IPS-NIHi7 (cell line): ENCODE measurements at regions not wholly inside any gene's neighbourhood (a gene's known extent, or its start where the extent isn't known, plus 50 kb on each side); places are given as distances from the start of the nearest gene placed in this dataset.
"Not testable (repeated sequence)": the region's sequence is repeated elsewhere in the genome, so short reads cannot be mapped to it uniquely, and the experiment has no call there.

Experiments used
- DNase-seq: peaks from one replicate; pipeline ENCODE4 v3.0.0; 2012; ENCODE audit warnings: mixed read lengths; ENCODE audit errors: extremely low spot score

GRCh38 chr14:29982171-29982570 lies 54.5 kb upstream of the PRKD1 start:
- no peak for DNase-seq

- DNase-seq: no peak
Measured at GRCh38 chr14:29982993-29983392, 55.3 kb upstream of the PRKD1 start.

- not testable (repeated sequence) for DNase-seq
Measured at GRCh38 chr14:29990344-29990857, 62.8 kb upstream of the PRKD1 start.

- no peak for DNase-seq
Measured at GRCh38 chr14:29990993-29991392, 63.3 kb upstream of the PRKD1 start.

GRCh38 chr14:29993143-29993542 lies 65.5 kb upstream of the PRKD1 start:
- DNase-seq: no peak

- no peak for DNase-seq
Measured at GRCh38 chr14:29999013-29999539, 71.4 kb upstream of the PRKD1 start.

GRCh38 chr14:30002859-30003258 lies 75.2 kb upstream of the PRKD1 start:
- no peak for DNase-seq

- DNase-seq: peak; percentile 36
Measured at GRCh38 chr14:30005114-30005808, 77.6 kb upstream of the PRKD1 start.

- no peak for DNase-seq
Measured at GRCh38 chr14:30006695-30007094, 79.0 kb upstream of the PRKD1 start.

- no peak for DNase-seq
Measured at GRCh38 chr14:30015489-30015888, 87.8 kb upstream of the PRKD1 start.

GRCh38 chr14:30016002-30016401 lies 88.4 kb upstream of the PRKD1 start:
- no peak for DNase-seq

GRCh38 chr14:30017370-30017993 lies 89.8 kb upstream of the PRKD1 start:
- DNase-seq: no peak

GRCh38 chr14:30020271-30020670 lies 92.6 kb upstream of the PRKD1 start:
- DNase-seq: no peak

GRCh38 chr14:30020687-30021086 lies 93.0 kb upstream of the PRKD1 start:
- no peak for DNase-seq

GRCh38 chr14:30023350-30023749 lies 95.7 kb upstream of the PRKD1 start:
- not testable (repeated sequence) for DNase-seq

GRCh38 chr14:30034152-30034551 lies 106.5 kb upstream of the PRKD1 start:
- peak; percentile 51 for DNase-seq

GRCh38 chr14:30035361-30035760 lies 107.7 kb upstream of the PRKD1 start:
- no peak for DNase-seq

- DNase-seq: no peak
Measured at GRCh38 chr14:30045720-30046119, 118.1 kb upstream of the PRKD1 start.

- DNase-seq: no peak
Measured at GRCh38 chr14:30053103-30053502, 125.5 kb upstream of the PRKD1 start.

- DNase-seq: no peak
Measured at GRCh38 chr14:30054201-30054600, 126.6 kb upstream of the PRKD1 start.

GRCh38 chr14:30058401-30058800 lies 130.8 kb upstream of the PRKD1 start:
- no peak for DNase-seq

GRCh38 chr14:30063746-30064145 lies 136.1 kb upstream of the PRKD1 start:
- DNase-seq: no peak

- no peak for DNase-seq
Measured at GRCh38 chr14:30064454-30064853, 136.8 kb upstream of the PRKD1 start.
